T-cell (primary cell): ENCODE measurements at regions not wholly inside any gene's neighbourhood (a gene's known extent, or its start where the extent isn't known, plus 50 kb on each side); places are given as distances from the start of the nearest gene placed in this dataset.

Source experiments
- ATAC-seq, 4 experiments: fragments of 200-7000 bp in 3 of 4; fragments of 150-1000 bp in 1 of 4; cut with Tn5 transposase; replicated peaks in 1 of 4; 1 replicate in 3 of 4; 2 replicates in 1 of 4; pipeline ENCODE4 v1.10.0; 2021; ENCODE audit warnings: moderate library complexity in 3 of 4, mild to moderate bottlenecking in 2 of 4, moderate number of reproducible peaks in 1 of 4
- CTCF ChIA-PET, 2 donors: fragments of 300-600 bp; sonication (Branson Sonifier 250); formaldehyde crosslinking; loops; one replicate each; lab custom pipeline; 2022; ENCODE audit warnings: antibody characterized with exemption in 2 of 2; lab: Charles Lee
- POLR2A ChIA-PET, 2 donors: fragments of 300-600 bp; sonication (Branson Sonifier 250); formaldehyde crosslinking; loops; one replicate each; lab custom pipeline; 2022; ENCODE audit warnings: antibody characterized with exemption in 2 of 2; lab: Charles Lee
- DNase-seq, 35 experiments: peaks; one replicate each; pipeline versions ENCODE4 v3.0.0 to v3.0.0-alpha.2; 2013 to 2023
- H3K27ac ChIP-seq: one replicate; pipeline ENCODE4 v1.5.1; 2013; ENCODE audit warnings: low read length
- H3K27me3 ChIP-seq, 2 experiments: replicated peaks in 1 of 2; 1 replicate in 1 of 2; 2 replicates in 1 of 2; pipeline versions ENCODE4 v1.6.1 to v1.7.0; 2013; ENCODE audit warnings: low read length in 1 of 2, mixed read lengths in 1 of 2; ENCODE audit not compliant: control insufficient read depth in 2 of 2, insufficient read depth in 2 of 2; ENCODE audit errors: extremely low read depth in 1 of 2
- H3K36me3 ChIP-seq, 2 donors: 1 replicate in 1 of 2; 2 replicates in 1 of 2; pipeline versions ENCODE4 v1.6.1 to v1.7.0; 2013; ENCODE audit warnings: low read length in 1 of 2; ENCODE audit not compliant: control insufficient read depth in 2 of 2, insufficient read depth in 1 of 2; ENCODE audit errors: extremely low read depth in 1 of 2
- H3K4me1 ChIP-seq, 2 experiments: 1 replicate in 1 of 2; 2 replicates in 1 of 2; pipeline versions ENCODE4 v1.6.1 to v1.7.0; 2013; ENCODE audit warnings: low read length in 2 of 2, mixed read lengths in 1 of 2; ENCODE audit not compliant: insufficient read depth in 2 of 2, control insufficient read depth in 1 of 2; ENCODE audit errors: extremely low read depth in 1 of 2
- H3K4me3 ChIP-seq, 2 donors: 1 replicate in 1 of 2; 2 replicates in 1 of 2; pipeline versions ENCODE4 v1.5.1 to v1.7.0; 2013; ENCODE audit warnings: mild to moderate bottlenecking in 2 of 2, low read length in 1 of 2, moderate library complexity in 1 of 2; ENCODE audit not compliant: control insufficient read depth in 1 of 2; ENCODE audit errors: extremely low read depth in 1 of 2
- H3K9me3 ChIP-seq: 2 replicates; pipeline ENCODE4 v1.7.0; 2013
- H3K27ac Mint-ChIP-seq, 2 donors: one replicate each; pipeline ENCODE4 v1.8.0; 2020 to 2021; ENCODE audit warnings: mild to moderate bottlenecking in 2 of 2, mixed read lengths in 2 of 2
- H3K27me3 Mint-ChIP-seq, 2 donors: one replicate each; pipeline ENCODE4 v1.8.0; 2021 to 2022; ENCODE audit warnings: mixed read lengths in 2 of 2
- H3K36me3 Mint-ChIP-seq: one replicate; pipeline ENCODE4 v1.8.0; 2021; ENCODE audit warnings: mixed read lengths
- H3K4me1 Mint-ChIP-seq, 3 donors: one replicate each; pipeline ENCODE4 v1.8.0; 2020 to 2022; ENCODE audit warnings: mixed read lengths in 3 of 3, mild to moderate bottlenecking in 1 of 3
- H3K4me3 Mint-ChIP-seq, 3 donors: one replicate each; pipeline ENCODE4 v1.8.0; 2020 to 2022; ENCODE audit warnings: mild to moderate bottlenecking in 3 of 3, mixed read lengths in 3 of 3, moderate library complexity in 3 of 3
- H3K9me3 Mint-ChIP-seq, 3 donors: one replicate each; pipeline ENCODE4 v1.8.0; 2020 to 2022; ENCODE audit warnings: mixed read lengths in 3 of 3
- WGBS: methylation state at CpG from one replicate; pipeline ENCODE4 v1.1.5; 2013; ENCODE audit warnings: missing lambda C conversion rate; ENCODE audit not compliant: insufficient coverage; 5-methylcytosine and 5-hydroxymethylcytosine counted together

DNA sequence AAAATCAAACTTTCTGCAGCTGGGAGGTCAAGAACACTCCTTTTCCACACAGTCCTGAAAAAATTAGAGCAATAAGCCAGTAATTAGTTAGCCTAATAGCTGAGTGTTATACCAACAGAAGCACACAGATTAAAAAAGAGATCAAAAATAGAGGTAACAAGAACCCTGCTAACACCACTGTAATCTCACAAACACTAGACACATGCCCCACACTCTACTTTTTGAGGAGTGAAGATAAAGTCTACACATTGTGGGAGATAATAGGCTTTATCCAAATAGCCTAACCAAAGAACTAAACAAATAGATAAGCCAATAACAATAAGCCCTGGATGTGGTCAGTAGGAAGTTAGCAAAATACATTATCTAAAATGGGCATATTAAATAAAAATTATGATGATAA lies 372.7 kb upstream of the ANO5 start:
- no peaks in the 10 kb centered on the region for H3K9me3 ChIP-seq
- no peak overlapping the region for H3K27ac ChIP-seq
- H3K27me3 Mint-ChIP-seq = no peaks in the 10 kb centered on the region
- DNase-seq (no peak), ATAC-seq (no peak)
- H3K4me1 Mint-ChIP-seq = no peaks in the 10 kb centered on the region
- no peak overlapping the region for H3K4me3 ChIP-seq
- H3K27me3 ChIP-seq = no peaks in the 10 kb centered on the region
- no peaks in the 10 kb centered on the region for H3K4me1 ChIP-seq
- ChIA-PET POLR2A (no interaction called here), CTCF (no interaction called here)
- peaks cover 0 to 15% (median 0%) of the 10 kb centered on the region in 3 donors for H3K9me3 Mint-ChIP-seq
- H3K27ac Mint-ChIP-seq = no peak overlapping the region
- no peak overlapping the region for H3K4me3 Mint-ChIP-seq
- no peaks in the 10 kb centered on the region for H3K36me3 Mint-ChIP-seq
- no peaks in the 10 kb centered on the region for H3K36me3 ChIP-seq

DNA sequence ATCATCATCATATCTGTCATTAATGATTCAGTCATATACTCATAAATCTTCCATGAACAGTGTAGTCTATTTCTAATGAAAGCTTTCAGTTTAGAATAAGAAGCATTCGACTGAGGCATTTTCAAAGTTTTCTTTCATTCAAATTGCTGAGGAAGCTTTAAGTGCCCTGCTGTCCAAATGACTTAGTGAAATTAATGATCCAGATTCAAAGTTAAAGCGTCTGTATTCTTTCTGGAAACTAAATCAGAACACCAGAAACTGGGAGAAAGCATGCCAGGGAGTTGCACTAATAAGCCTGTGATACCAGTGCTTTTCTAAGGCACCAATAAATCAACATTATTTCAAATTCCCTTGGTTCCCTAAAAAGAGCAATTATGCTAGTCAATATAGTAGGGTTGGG lies 367.8 kb upstream of the ANO5 start:
- no peaks in the 10 kb centered on the region for H3K27me3 ChIP-seq
- 80% methylated on average over 1 of the region's 2 CpGs for WGBS
- ATAC-seq (no peak), DNase-seq (no peak)
- Mint-ChIP-seq H3K9me3 (peaks cover 0 to 15% (median 1%) of the 10 kb centered on the region in 3 donors), H3K4me1 (no peaks in the 10 kb centered on the region), H3K4me3 (no peak overlapping the region), H3K36me3 (no peaks in the 10 kb centered on the region), H3K27me3 (no peaks in the 10 kb centered on the region), H3K27ac (no peak overlapping the region)
- ChIA-PET POLR2A (no interaction called here), CTCF (no interaction called here)
- no peaks in the 10 kb centered on the region for H3K4me1 ChIP-seq
- no peaks in the 10 kb centered on the region for H3K9me3 ChIP-seq
- H3K27ac ChIP-seq = no peak overlapping the region
- no peaks in the 10 kb centered on the region for H3K36me3 ChIP-seq
- no peak overlapping the region for H3K4me3 ChIP-seq

DNA sequence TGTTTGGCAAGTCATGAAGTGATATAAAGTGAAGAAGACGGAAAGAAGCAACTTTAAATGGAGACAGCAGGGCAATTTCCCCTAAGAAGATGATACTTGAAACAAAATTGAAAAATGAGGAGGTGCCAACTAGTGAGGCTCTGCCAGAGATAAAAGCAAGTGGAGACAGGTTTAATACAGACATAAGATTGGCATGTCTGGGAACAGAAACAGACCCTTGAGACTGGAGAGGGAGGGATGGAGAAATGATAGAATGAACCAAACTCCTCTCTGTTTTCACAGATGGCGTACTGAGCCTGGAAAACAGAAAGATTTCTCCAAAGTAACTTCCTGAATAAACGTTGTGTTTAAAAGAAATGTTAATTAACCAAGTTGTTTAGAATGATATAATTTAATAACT lies 354.5 kb upstream of the ANO5 start:
- CTCF ChIA-PET = no interaction called here
- DNase-seq (no peak), ATAC-seq (no peak)
- Histone ChIP-seq H3K27me3 (no peaks in the 10 kb centered on the region), H3K9me3 (no peaks in the 10 kb centered on the region), H3K4me1 (no peaks in the 10 kb centered on the region), H3K36me3 (no peaks in the 10 kb centered on the region), H3K4me3 (no peak overlapping the region), H3K27ac (no peak overlapping the region)
- Mint-ChIP-seq H3K4me3 (no peak overlapping the region), H3K27ac (no peak overlapping the region), H3K36me3 (no peaks in the 10 kb centered on the region), H3K4me1 (no peaks in the 10 kb centered on the region), H3K9me3 (peaks cover 3 to 28% (median 8%) of the 10 kb centered on the region in 3 donors), H3K27me3 (no peaks in the 10 kb centered on the region)
- POLR2A ChIA-PET = no interaction called here
- WGBS = 100% methylated on average over 1 of the region's 3 CpGs

DNA sequence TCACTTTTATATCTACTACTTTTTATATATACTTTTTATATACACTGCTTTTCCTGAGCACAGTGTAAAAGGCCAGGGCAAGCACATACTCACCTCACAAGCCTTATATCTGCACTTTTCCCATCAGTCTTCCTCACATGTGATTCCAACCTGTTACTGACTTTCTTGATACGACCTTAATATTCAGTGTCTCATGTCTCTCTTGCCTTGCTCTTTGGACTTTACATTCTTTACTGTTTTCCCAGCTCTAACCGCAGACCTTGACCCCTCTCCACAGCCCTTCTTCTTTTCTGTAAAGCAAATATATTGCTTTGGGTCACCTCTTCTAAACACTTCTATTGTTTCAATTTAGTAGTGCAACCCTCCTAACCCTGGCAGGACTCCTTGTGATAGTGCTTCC lies 353.1 kb upstream of the ANO5 start:
- ChIA-PET POLR2A (no interaction called here), CTCF (no interaction called here)
- no peaks in the 10 kb centered on the region for H3K27me3 Mint-ChIP-seq
- H3K4me1 ChIP-seq = no peaks in the 10 kb centered on the region
- no peak overlapping the region for H3K27ac ChIP-seq
- H3K36me3 ChIP-seq = no peaks in the 10 kb centered on the region
- no peak for DNase-seq
- no peak overlapping the region for H3K4me3 Mint-ChIP-seq
- no peaks in the 10 kb centered on the region for H3K27me3 ChIP-seq
- H3K4me1 Mint-ChIP-seq = no peaks in the 10 kb centered on the region
- no peak for ATAC-seq
- peaks cover 0 to 28% (median 8%) of the 10 kb centered on the region in 3 donors for H3K9me3 Mint-ChIP-seq
- no peak overlapping the region for H3K27ac Mint-ChIP-seq
- 71% methylated on average over 2 of the region's 2 CpGs for WGBS
- no peaks in the 10 kb centered on the region for H3K9me3 ChIP-seq
- no peaks in the 10 kb centered on the region for H3K36me3 Mint-ChIP-seq
- no peak overlapping the region for H3K4me3 ChIP-seq

DNA sequence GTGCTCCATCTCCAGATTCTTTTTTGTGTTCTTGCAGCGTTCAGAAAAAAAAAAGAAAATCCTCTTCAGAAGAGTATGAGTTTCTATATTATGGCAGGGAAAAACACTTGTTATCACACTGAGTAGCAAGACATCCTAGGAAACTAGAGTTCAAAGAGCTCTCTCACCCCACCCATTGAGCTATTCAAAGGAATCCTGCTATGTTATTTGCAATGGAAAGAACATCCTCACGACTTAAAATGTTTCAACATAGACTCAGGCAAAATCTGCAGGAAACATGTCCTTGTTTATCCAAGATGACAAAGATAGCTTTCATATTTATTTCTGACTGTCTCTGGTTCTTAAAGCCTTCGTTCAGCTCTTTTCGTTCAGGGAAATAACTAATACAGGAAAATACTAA lies 331.6 kb upstream of the ANO5 start:
- ATAC-seq = no peak
- Mint-ChIP-seq H3K4me3 (no peak overlapping the region), H3K9me3 (peaks cover 3 to 11% (median 9%) of the 10 kb centered on the region in 3 donors), H3K27ac (no peak overlapping the region), H3K36me3 (no peaks in the 10 kb centered on the region), H3K27me3 (no peaks in the 10 kb centered on the region), H3K4me1 (no peaks in the 10 kb centered on the region)
- ChIA-PET POLR2A (interaction anchor here in 1 of 2 donors (0.6 kb wide), 1 partner anchor 15 kb away, joined by 8 read pairs; no protein-coding TSS in a partner anchor), CTCF (no interaction called here)
- no peaks in the 10 kb centered on the region for H3K36me3 ChIP-seq
- WGBS = no CpG with 5 or more reads among the region's 4 CpGs
- H3K4me1 ChIP-seq = no peaks in the 10 kb centered on the region
- no peak overlapping the region for H3K4me3 ChIP-seq
- H3K27me3 ChIP-seq = no peaks in the 10 kb centered on the region
- H3K27ac ChIP-seq = no peak overlapping the region
- no peaks in the 10 kb centered on the region for H3K9me3 ChIP-seq
- no peak for DNase-seq

DNA sequence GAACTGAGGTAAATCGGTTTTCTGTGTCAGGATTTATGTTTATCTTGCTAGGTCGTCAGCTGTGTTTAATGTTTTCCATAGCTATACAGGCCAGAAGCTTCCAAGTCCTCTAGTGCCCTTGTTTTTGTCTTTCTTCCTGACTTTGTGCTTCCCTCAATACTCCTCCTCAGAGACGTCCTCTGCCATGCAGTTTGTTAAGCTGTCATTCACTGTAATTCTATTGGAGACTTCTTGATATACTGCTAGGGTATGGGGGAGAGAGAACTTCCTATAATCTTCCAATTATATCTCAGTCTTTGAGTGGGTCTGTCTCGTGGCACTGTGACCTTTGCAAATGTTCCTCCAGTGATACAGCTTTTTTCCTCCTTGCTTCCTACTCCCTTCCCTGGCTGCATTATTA lies 327.3 kb upstream of the ANO5 start:
- no peak for ATAC-seq
- H3K27me3 ChIP-seq = no peaks in the 10 kb centered on the region
- ChIA-PET CTCF (no interaction called here), POLR2A (no interaction called here)
- DNase-seq = no peak
- Mint-ChIP-seq H3K4me3 (no peak overlapping the region), H3K27me3 (no peaks in the 10 kb centered on the region), H3K36me3 (no peaks in the 10 kb centered on the region), H3K4me1 (no peaks in the 10 kb centered on the region), H3K27ac (no peak overlapping the region), H3K9me3 (peaks cover 3 to 9% (median 4%) of the 10 kb centered on the region in 3 donors)
- H3K27ac ChIP-seq = no peak overlapping the region
- H3K36me3 ChIP-seq = no peaks in the 10 kb centered on the region
- no peak overlapping the region for H3K4me3 ChIP-seq
- WGBS = no CpG with 5 or more reads among the region's 4 CpGs
- H3K9me3 ChIP-seq = no peaks in the 10 kb centered on the region
- no peaks in the 10 kb centered on the region for H3K4me1 ChIP-seq

DNA sequence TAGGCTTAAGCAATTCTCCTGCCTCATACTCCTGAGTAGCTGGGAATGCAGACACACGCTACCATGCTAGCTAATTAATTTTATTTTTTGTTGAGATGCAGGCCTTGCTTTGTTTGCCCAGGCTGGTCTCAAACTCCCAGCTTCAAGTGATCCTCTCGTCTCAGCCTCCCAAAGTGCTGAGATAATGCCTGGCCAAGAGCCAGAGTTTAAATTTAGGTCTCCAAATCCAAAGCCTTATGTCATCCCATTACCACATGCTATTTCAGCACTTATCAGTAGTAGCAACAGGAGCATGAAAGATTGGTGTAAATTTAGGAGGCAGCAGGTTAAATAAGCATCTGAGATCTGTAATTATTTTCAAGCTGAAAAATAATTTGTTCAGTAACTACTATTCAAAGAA lies 326.1 kb upstream of the ANO5 start:
- H3K36me3 Mint-ChIP-seq = no peaks in the 10 kb centered on the region
- H3K27ac Mint-ChIP-seq = no peak overlapping the region
- H3K9me3 Mint-ChIP-seq = peaks cover 3 to 13% (median 4%) of the 10 kb centered on the region in 3 donors
- Histone ChIP-seq H3K27ac (no peak overlapping the region), H3K4me1 (no peaks in the 10 kb centered on the region), H3K9me3 (no peaks in the 10 kb centered on the region), H3K4me3 (no peak overlapping the region), H3K36me3 (no peaks in the 10 kb centered on the region), H3K27me3 (no peaks in the 10 kb centered on the region)
- ChIA-PET CTCF (no interaction called here), POLR2A (no interaction called here)
- no CpG with 5 or more reads among the region's 2 CpGs for WGBS
- ATAC-seq (no peak), DNase-seq (no peak)
- H3K4me1 Mint-ChIP-seq = no peaks in the 10 kb centered on the region
- no peaks in the 10 kb centered on the region for H3K27me3 Mint-ChIP-seq
- no peak overlapping the region for H3K4me3 Mint-ChIP-seq
